CD8-positive, alpha-beta memory T cell (primary cell): ENCODE measurements at regions not wholly inside any gene's neighbourhood (a gene's known extent, or its start where the extent isn't known, plus 50 kb on each side); places are given as distances from the start of the nearest gene placed in this dataset.

Source experiments
- CTCF ChIA-PET: fragments of 350-600 bp; sonication (Branson Sonifier 250); formaldehyde crosslinking; loops from one replicate; lab custom pipeline; 2021; ENCODE audit warnings: antibody characterized with exemption; lab: Charles Lee
- POLR2A ChIA-PET: fragments of 350-600 bp; sonication (Branson Sonifier 250); formaldehyde crosslinking; loops from one replicate; lab custom pipeline; 2021; ENCODE audit warnings: antibody characterized with exemption; lab: Charles Lee
- DNase-seq, 5 donors: peaks; one replicate each; pipeline versions ENCODE4 v3.0.0 to v3.0.0-alpha.2; 2020 to 2022; ENCODE audit warnings: mixed read lengths in 1 of 5
- H3K27ac ChIP-seq: one replicate; pipeline ENCODE4 v1.7.0; 2013; ENCODE audit warnings: low read depth, mild to moderate bottlenecking, low read length, moderate library complexity
- H3K27me3 ChIP-seq: 2 replicates; pipeline ENCODE4 v1.7.0; 2013; ENCODE audit warnings: low read length, mild to moderate bottlenecking; ENCODE audit not compliant: insufficient read depth, poor library complexity, severe bottlenecking
- H3K36me3 ChIP-seq: 2 replicates; pipeline ENCODE4 v1.7.0; 2013; ENCODE audit warnings: mild to moderate bottlenecking, low read length, moderate library complexity; ENCODE audit not compliant: insufficient read depth
- H3K4me1 ChIP-seq: 2 replicates; pipeline ENCODE4 v1.7.0; 2013; ENCODE audit warnings: mild to moderate bottlenecking, low read length, moderate library complexity; ENCODE audit not compliant: insufficient read depth
- H3K4me3 ChIP-seq: 2 replicates; pipeline ENCODE4 v1.7.0; 2013; ENCODE audit warnings: mild to moderate bottlenecking, low read length
- H3K9me3 ChIP-seq: 2 replicates; pipeline ENCODE4 v1.7.0; 2013; ENCODE audit warnings: mild to moderate bottlenecking, low read length
- H3K27ac Mint-ChIP-seq, 8 donors: one replicate each; pipeline ENCODE4 v1.8.0; 2020 to 2021; ENCODE audit warnings: mixed read lengths in 8 of 8, mild to moderate bottlenecking in 6 of 8, inconsistent platforms in 3 of 8, moderate library complexity in 3 of 8
- H3K27me3 Mint-ChIP-seq, 2 donors: one replicate each; pipeline ENCODE4 v1.8.0; 2020 to 2021; ENCODE audit warnings: mixed read lengths in 2 of 2, mild to moderate bottlenecking in 1 of 2, moderate library complexity in 1 of 2
- H3K36me3 Mint-ChIP-seq, 3 donors: one replicate each; pipeline ENCODE4 v1.8.0; 2020 to 2021; ENCODE audit warnings: mixed read lengths in 3 of 3, inconsistent platforms in 1 of 3, mild to moderate bottlenecking in 1 of 3
- H3K4me1 Mint-ChIP-seq, 3 donors: one replicate each; pipeline ENCODE4 v1.8.0; 2020 to 2021; ENCODE audit warnings: mixed read lengths in 3 of 3, inconsistent platforms in 1 of 3, mild to moderate bottlenecking in 1 of 3
- H3K4me3 Mint-ChIP-seq, 7 donors: one replicate each; pipeline ENCODE4 v1.8.0; 2020 to 2021; ENCODE audit warnings: mixed read lengths in 7 of 7, mild to moderate bottlenecking in 6 of 7, moderate library complexity in 4 of 7, inconsistent platforms in 2 of 7
- H3K9me3 Mint-ChIP-seq, 5 donors: one replicate each; pipeline ENCODE4 v1.8.0; 2020 to 2022; ENCODE audit warnings: mixed read lengths in 5 of 5, mild to moderate bottlenecking in 3 of 5, moderate library complexity in 2 of 5, inconsistent platforms in 1 of 5

- H3K4me3 Mint-ChIP-seq, result no peak overlapping the region
Measured at GRCh38 chr6:165972139-165972802, 195.4 kb downstream of the TBXT start.

DNA sequence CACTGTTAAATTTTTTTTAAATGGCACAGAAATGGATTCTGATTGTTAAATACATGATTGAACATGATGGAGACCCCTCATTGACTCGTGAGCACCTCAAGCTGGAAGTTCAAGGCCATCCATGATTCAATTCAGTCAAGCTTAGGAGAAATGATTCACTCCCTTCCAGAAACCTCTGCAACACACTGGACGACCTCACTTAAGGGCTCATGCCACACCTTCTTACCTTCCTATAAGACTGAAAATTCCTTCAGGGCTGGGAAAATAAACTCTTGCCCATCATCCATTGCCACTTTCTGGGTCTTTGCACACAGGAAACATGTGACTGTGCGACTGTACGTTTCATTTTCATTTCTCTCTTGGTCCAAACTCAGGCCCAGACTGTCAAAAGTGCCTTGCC, 196.4 kb downstream of the TBXT start:
- H3K4me1 Mint-ChIP-seq, result no peaks in the 10 kb centered on the region
- no peaks in the 10 kb centered on the region for H3K36me3 Mint-ChIP-seq
- ChIA-PET POLR2A (no interaction called here), CTCF (no interaction called here)
- Histone ChIP-seq H3K27ac (no peak overlapping the region), H3K36me3 (no peaks in the 10 kb centered on the region), H3K4me1 (no peaks in the 10 kb centered on the region), H3K27me3 (no peaks in the 10 kb centered on the region), H3K4me3 (no peak overlapping the region), H3K9me3 (no peaks in the 10 kb centered on the region)
- H3K27ac Mint-ChIP-seq, result no peak overlapping the region
- peaks cover 0 to 3% of the 10 kb centered on the region in 2 donors for H3K27me3 Mint-ChIP-seq
- DNase-seq, result no peak
- no peak overlapping the region for H3K4me3 Mint-ChIP-seq
- H3K9me3 Mint-ChIP-seq, result no peaks in the 10 kb centered on the region

More at GRCh38 chr6:165972139-165972802, 195.4 kb downstream of the TBXT start:
- Histone ChIP-seq H3K27me3 (no peaks in the 10 kb centered on the region), H3K4me3 (no peak overlapping the region), H3K4me1 (no peaks in the 10 kb centered on the region), H3K27ac (no peak overlapping the region), H3K36me3 (no peaks in the 10 kb centered on the region), H3K9me3 (no peaks in the 10 kb centered on the region)
- Mint-ChIP-seq H3K27ac (no peak overlapping the region), H3K9me3 (no peaks in the 10 kb centered on the region), H3K36me3 (no peaks in the 10 kb centered on the region), H3K27me3 (peaks cover 4 to 6% of the 10 kb centered on the region in 2 donors), H3K4me1 (no peaks in the 10 kb centered on the region)
- no peak for DNase-seq
- ChIA-PET POLR2A (no interaction called here), CTCF (no interaction called here)

- Histone ChIP-seq H3K4me1 (no peaks in the 10 kb centered on the region), H3K27me3 (no peaks in the 10 kb centered on the region), H3K4me3 (no peak overlapping the region), H3K9me3 (no peaks in the 10 kb centered on the region), H3K36me3 (no peaks in the 10 kb centered on the region), H3K27ac (no peak overlapping the region)
- Mint-ChIP-seq H3K9me3 (no peaks in the 10 kb centered on the region), H3K27me3 (peaks cover 0 to 3% of the 10 kb centered on the region in 2 donors), H3K27ac (peak overlapping the region in 1 of 8 donors; percentile 28), H3K36me3 (no peaks in the 10 kb centered on the region), H3K4me3 (no peak overlapping the region), H3K4me1 (no peaks in the 10 kb centered on the region)
- ChIA-PET CTCF (no interaction called here), POLR2A (no interaction called here)
- no peak for DNase-seq
Measured at GRCh38 chr6:165970001-165970400, 197.7 kb downstream of the TBXT start.

- ChIA-PET CTCF (no interaction called here), POLR2A (no interaction called here)
- H3K4me1 Mint-ChIP-seq, result no peaks in the 10 kb centered on the region
- DNase-seq, result no peak
- H3K4me3 ChIP-seq, result no peak overlapping the region
- H3K27ac ChIP-seq, result no peak overlapping the region
- no peaks in the 10 kb centered on the region for H3K36me3 ChIP-seq
- H3K9me3 ChIP-seq, result no peaks in the 10 kb centered on the region
- no peaks in the 10 kb centered on the region for H3K9me3 Mint-ChIP-seq
- H3K27me3 ChIP-seq, result no peaks in the 10 kb centered on the region
- no peak overlapping the region for H3K4me3 Mint-ChIP-seq
- H3K36me3 Mint-ChIP-seq, result no peaks in the 10 kb centered on the region
- no peak overlapping the region for H3K27ac Mint-ChIP-seq
- H3K27me3 Mint-ChIP-seq, result peaks cover 0 to 2% of the 10 kb centered on the region in 2 donors
- no peaks in the 10 kb centered on the region for H3K4me1 ChIP-seq
Measured at GRCh38 chr6:165969184-165969583, 198.5 kb downstream of the TBXT start.

GRCh38 chr6:165968408-165968807, 199.2 kb downstream of the TBXT start:
- DNase-seq, result no peak
- no peak overlapping the region for H3K4me3 Mint-ChIP-seq
- no peak overlapping the region for H3K27ac Mint-ChIP-seq
- no peak overlapping the region for H3K4me3 ChIP-seq
- H3K36me3 ChIP-seq, result no peaks in the 10 kb centered on the region
- no peaks in the 10 kb centered on the region for H3K9me3 Mint-ChIP-seq
- H3K9me3 ChIP-seq, result no peaks in the 10 kb centered on the region
- no peaks in the 10 kb centered on the region for H3K36me3 Mint-ChIP-seq
- H3K4me1 Mint-ChIP-seq, result no peaks in the 10 kb centered on the region
- no peaks in the 10 kb centered on the region for H3K27me3 ChIP-seq
- peaks cover 0 to 4% of the 10 kb centered on the region in 2 donors for H3K27me3 Mint-ChIP-seq
- no peaks in the 10 kb centered on the region for H3K4me1 ChIP-seq
- CTCF ChIA-PET, result no interaction called here
- POLR2A ChIA-PET, result no interaction called here
- no peak overlapping the region for H3K27ac ChIP-seq

GRCh38 chr6:165967810-165968407, 199.7 kb downstream of the TBXT start:
- H3K4me1 Mint-ChIP-seq, result no peaks in the 10 kb centered on the region
- ChIA-PET CTCF (no interaction called here), POLR2A (no interaction called here)
- H3K27ac Mint-ChIP-seq, result no peak overlapping the region
- Histone ChIP-seq H3K27me3 (no peaks in the 10 kb centered on the region), H3K36me3 (no peaks in the 10 kb centered on the region), H3K9me3 (no peaks in the 10 kb centered on the region), H3K4me3 (no peak overlapping the region), H3K27ac (no peak overlapping the region), H3K4me1 (no peaks in the 10 kb centered on the region)
- H3K27me3 Mint-ChIP-seq, result peaks cover 0 to 4% of the 10 kb centered on the region in 2 donors
- H3K9me3 Mint-ChIP-seq, result no peaks in the 10 kb centered on the region
- no peak overlapping the region for H3K4me3 Mint-ChIP-seq
- DNase-seq, result no peak
- H3K36me3 Mint-ChIP-seq, result no peaks in the 10 kb centered on the region

GRCh38 chr6:165963750-165964149, 203.9 kb downstream of the TBXT start:
- no peak overlapping the region for H3K27ac ChIP-seq
- H3K36me3 Mint-ChIP-seq, result no peaks in the 10 kb centered on the region
- H3K4me1 ChIP-seq, result no peaks in the 10 kb centered on the region
- no peak overlapping the region for H3K27ac Mint-ChIP-seq
- ChIA-PET CTCF (no interaction called here), POLR2A (no interaction called here)
- no peaks in the 10 kb centered on the region for H3K4me1 Mint-ChIP-seq
- H3K9me3 Mint-ChIP-seq, result peaks cover 0 to 2% (median 0%) of the 10 kb centered on the region in 5 donors
- no peak overlapping the region for H3K4me3 ChIP-seq
- no peaks in the 10 kb centered on the region for H3K9me3 ChIP-seq
- no peaks in the 10 kb centered on the region for H3K36me3 ChIP-seq
- peaks cover 0 to 5% of the 10 kb centered on the region in 2 donors for H3K27me3 Mint-ChIP-seq
- H3K27me3 ChIP-seq, result no peaks in the 10 kb centered on the region
- no peak for DNase-seq
- no peak overlapping the region for H3K4me3 Mint-ChIP-seq

DNA sequence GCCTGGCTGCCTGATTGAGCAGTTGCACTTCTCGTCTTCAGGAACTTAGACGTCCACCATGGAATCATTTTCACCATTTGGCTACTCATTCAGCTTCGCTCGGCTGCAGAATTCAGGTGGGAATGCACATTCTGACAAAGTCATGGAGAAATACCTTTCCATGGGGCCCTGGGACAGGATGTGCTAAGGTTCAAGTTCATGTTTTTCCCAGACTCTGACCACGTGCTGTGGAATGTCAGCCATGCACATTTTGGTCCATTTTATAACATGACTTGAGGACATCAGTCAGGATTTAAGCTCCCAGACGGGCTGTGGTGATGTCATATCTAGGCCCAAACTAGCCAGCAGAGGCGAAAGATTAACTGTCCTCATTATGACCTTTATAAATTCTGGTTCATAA, 205.3 kb downstream of the TBXT start:
- H3K9me3 Mint-ChIP-seq, result peaks cover 0 to 6% (median 0%) of the 10 kb centered on the region in 5 donors
- no peak overlapping the region for H3K27ac ChIP-seq
- H3K4me1 Mint-ChIP-seq, result no peaks in the 10 kb centered on the region
- H3K36me3 Mint-ChIP-seq, result no peaks in the 10 kb centered on the region
- H3K27me3 Mint-ChIP-seq, result peaks cover 0 to 6% of the 10 kb centered on the region in 2 donors
- H3K9me3 ChIP-seq, result no peaks in the 10 kb centered on the region
- no peak overlapping the region for H3K4me3 Mint-ChIP-seq
- ChIA-PET CTCF (no interaction called here), POLR2A (no interaction called here)
- no peak for DNase-seq
- no peaks in the 10 kb centered on the region for H3K36me3 ChIP-seq
- H3K4me3 ChIP-seq, result no peak overlapping the region
- H3K27me3 ChIP-seq, result no peaks in the 10 kb centered on the region
- H3K27ac Mint-ChIP-seq, result no peak overlapping the region
- H3K4me1 ChIP-seq, result no peaks in the 10 kb centered on the region
